Stimulated activated CD8-positive, alpha-beta memory T cell treated with anti-CD3 and anti-CD28 coated beads, Interleukin-4, amount 100 ng/mL, for 24 hours (primary cell): ENCODE measurements at regions not wholly inside any gene's neighbourhood (a gene's known extent, or its start where the extent isn't known, plus 50 kb on each side); places are given as distances from the start of the nearest gene placed in this dataset.

Source experiments
- DNase-seq: peaks from one replicate; pipeline ENCODE4 v3.0.0-alpha.2; 2020; ENCODE audit warnings: low read depth

DNA sequence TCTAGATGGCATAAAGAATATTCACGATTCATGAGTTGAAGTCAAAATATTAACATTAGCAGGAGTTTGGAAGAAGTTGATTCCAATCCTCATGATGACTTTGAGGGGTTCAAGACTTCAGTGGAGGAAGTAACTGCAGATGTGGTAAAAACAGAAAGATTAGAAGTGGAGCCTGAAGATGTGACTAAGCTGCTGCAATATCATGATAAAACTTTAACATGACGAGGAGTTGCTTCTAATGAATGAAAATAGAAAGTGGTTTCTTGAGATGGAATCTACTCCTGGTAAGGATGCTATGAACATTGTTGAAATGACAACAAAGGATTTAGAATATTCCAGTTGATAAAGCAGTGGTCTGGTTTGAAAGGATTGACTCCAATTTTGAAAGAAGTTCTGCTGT lies 70.1 kb upstream of the TMLHE start:
- DNase-seq, result no peak

DNA sequence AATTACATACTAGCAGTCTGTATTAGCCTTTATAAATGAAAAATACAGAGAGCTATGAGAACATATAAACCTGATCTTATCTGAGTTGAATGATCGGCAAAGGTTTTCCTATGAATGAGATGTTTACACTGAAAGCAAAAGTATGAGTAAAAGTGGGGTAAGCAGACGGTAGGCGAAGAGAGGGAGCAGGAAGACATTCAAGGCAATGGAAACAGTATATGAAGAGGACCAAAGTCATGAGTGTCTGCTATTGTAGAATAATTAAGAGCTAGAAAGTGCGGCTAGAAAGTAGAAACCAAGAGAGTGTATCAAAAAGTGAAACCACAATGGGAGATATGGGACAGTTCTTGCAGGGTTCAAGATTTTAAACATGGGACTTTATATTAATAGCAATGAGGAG lies 67.0 kb upstream of the TMLHE start:
- no peak for DNase-seq

DNA sequence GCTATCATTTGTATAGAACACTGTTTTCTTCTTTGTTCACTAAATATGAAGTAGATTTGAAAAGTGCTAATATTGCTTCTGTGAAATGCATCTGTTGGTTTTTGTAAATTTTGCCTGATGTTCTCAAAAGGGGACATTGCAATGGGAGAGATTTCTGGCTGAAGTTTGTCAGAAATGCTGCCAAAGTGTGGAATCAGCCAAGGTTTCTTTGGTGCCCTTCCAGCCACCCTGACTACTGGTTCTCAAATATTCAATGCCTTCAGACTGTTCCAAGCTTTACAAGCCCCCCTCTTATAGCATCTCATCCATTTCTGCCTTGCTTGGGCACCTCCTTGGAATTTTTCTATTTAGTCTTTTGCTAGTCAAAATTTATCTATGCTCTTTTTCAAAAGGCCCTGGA lies 60.6 kb upstream of the TMLHE start:
- no peak for DNase-seq

DNA sequence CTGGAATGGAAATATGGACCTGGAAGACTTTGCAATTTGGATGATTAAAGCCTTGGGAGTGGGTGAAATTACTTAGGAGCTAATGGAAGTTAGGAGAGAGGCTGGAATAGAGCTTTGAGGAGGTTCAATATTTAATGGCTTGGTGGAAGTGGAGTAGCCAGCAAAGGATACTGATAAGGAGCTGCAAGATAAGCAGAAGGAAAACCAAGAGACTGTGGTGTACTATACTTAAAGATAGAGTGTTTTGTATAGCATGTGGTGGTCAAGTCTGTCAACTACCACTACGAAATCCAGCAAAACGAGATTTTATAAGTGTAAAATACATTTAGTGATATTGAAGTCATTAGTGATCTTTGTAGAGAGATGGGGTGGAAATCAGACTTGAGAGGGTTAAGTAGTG lies 54.0 kb upstream of the TMLHE start:
- no peak for DNase-seq
